ENCODE measurements at regions not wholly inside any gene's neighbourhood (a gene's known extent, or its start where the extent isn't known, plus 50 kb on each side); places are given as distances from the start of the nearest gene placed in this dataset.
"Not testable (repeated sequence)": the region's sequence is repeated elsewhere in the genome, so short reads cannot be mapped to it uniquely, and the experiment has no call there.

DNA sequence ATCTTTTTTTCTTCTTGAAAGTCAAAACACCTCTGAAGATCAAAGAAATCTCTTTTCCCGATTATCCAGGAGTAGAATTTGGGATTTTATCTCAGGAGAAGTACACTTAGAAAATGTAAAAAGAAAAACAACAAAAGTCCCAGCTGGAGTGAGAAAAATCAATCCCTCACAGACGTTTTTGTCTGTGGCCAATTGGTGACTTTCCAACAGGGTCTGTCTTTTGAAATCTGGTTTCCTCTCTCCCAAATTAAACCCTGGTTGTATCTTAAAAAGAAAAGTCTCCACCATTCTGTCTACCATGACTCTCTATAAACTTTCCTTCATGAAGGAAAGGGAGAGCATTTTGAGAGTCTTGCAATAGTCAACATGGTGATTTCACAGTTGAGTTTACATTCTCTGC, 88.1 kb downstream of the DACT1 start:
- in situ Hi-C loops (cut with MboI; ENCODE audit: low sequenced_read_pairs) = no loop called here

DNA sequence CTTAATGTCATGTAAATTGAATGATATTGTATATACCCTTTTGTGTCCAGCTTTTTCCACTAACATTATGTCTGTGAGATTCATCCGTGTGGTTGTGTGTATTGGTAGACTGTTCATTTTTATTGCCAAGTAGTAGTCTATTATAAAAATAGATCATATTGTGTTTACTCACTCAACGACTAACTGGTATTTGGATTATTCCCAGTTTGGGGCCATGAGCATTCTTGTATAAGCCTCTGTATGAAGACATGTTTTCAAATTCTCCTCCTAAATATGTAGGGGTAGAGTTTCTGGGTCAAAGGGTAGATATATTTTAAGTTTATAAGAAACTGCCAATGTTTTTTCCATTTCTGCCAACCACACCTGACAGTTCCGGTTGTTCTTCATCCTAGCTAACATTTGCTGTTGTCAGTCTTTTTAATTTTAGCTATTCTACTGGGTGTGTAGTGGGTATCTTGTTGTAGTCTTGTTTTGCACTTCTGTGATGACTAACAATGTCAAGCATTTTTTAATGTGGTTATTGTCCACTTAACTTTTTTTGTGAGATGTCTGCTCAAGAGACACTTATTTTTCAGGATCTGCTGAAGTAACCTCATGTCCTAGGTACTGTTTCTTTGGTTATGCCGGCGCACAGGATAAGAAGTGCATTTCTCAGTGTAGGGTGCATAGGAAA, 93.2 kb downstream of the DACT1 start:
- in situ Hi-C loops (cut with MboI; ENCODE audit: low sequenced_read_pairs) = no loop called here

DNA sequence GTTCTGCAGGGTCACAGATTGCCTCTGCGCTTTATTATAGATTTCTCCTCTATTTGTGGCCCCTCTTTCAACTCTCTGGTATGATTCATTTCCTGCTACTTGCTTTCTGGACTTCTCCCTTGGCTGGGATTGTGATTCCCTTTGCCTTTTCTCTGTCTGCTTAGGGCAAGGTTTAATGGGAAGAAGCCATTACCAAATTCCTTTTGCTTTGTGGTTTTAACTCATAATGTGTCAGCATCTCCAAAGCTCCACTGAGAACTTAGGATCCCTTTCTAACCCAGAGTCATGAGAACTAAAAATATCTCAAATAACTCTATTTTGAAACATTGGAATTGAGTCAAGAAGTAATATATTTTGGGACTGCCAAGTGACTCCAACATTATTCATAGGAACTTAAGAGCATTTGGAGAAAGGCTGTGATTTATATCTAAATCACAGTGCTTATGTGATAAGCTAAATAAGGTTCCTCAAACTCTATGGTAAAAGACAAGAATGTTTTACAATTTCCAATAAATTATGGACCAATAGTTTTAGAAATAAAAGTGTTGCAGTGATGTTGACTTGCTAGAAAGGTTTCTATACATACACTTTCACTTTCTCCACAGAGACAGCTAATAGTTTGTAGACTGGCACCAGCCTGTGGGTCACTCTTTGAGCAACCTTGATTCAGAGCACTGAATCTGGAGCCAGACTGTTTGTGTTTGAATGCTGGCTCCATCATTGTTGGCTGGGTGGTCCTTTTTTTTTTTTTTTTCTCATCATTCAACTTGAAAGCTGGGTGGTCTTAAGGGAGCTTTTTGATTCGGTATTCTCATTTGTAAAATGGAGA, 93.9 kb downstream of the DACT1 start:
- in situ Hi-C loops (cut with MboI; ENCODE audit: low sequenced_read_pairs) = no loop called here

DNA sequence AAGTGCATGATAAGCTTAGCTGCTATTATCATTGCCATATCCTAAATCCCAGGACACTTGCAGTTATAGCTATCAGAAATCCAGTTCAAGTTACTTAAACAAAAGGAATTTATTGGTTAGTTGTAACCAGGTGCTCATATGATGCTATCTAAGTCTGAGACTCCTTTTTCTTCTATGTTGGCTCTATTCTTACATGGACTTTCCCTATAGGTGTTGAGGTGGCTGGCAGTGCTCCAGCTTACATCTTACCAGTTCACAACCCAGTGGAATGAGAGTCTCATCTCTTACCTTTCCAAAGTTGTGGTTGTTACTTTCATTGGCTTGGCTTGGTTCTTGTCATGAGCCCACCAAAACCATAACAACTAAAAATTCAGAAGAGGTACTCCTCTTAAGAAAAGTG, 94.6 kb downstream of the DACT1 start:
- in situ Hi-C loops (cut with MboI; ENCODE audit: low sequenced_read_pairs) = no loop called here

DNA sequence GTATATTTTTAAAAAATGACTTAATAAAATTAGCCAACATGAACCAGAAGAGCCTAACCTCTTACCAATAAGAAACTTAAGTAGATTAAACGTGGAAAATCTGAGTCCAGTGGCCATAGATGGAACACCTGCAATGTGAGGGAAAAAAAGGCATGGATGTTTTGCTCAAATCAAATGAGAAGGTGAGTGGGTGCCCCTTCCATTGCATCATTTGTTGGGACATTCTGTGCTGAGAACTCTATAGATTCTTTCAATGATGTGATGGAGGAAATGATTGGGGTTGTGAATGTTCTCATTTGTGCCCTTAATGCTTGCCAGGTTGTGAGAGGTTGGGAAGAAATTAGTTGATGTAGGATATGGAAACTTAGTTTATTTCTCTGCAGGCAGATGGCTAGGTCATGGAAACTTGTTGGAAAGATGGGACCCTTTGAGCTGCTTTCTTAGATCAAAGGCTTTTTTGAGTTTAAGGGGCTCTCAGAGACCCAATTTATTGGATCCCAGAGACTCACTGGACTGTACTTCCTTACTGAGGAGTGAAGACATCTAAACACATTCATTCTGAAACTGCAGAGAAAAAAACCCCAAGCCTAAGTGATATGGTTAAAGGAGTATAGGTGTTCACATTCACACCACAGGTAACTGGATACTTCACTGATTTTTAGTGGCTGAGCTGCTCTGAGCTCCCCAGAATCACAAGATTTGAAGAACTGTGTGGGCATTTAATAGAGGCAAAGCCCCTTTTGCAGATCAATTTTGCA, 95.9 kb downstream of the DACT1 start:
- in situ Hi-C loops (cut with MboI; ENCODE audit: low sequenced_read_pairs) = no loop called here

DNA sequence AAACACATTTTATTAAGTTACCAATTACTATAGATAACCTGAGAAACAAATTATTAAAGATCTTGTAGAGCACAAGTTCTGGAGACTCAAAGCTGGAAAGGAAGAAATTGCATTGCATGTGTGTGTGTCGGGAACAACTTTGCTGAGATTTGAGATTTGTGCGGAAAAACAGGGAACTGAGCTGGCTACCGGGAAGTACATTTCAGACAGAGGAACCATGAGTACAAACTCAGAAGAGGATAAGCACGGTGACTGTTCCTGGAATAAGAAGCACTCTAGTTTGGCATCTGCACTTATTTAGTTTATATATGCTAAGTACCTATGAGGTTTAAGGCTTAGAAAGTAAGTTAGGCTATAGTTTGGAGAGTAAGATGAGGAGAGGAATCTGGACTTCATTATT, 97.8 kb downstream of the DACT1 start:
- in situ Hi-C loops (cut with MboI; ENCODE audit: low sequenced_read_pairs) = no loop called here

DNA sequence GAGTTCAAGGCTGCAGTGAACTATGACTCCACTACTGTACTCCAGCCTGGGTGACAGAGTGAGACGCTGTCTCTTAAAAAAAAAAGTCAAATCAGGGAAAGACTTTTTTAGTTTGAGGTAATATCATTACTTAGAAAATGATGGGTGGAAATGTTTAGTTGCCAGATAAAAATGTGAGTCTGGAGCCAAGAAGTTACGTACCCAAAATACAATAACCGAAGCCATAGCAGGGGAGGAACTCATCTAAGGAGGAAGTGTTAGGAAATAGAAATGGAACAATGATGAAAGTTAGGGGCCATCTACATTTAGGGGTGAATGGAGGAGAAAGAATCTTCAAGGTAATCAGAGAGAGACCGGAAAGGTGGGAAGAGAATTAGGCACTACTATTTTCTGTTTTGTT, 98.8 kb downstream of the DACT1 start:
- in situ Hi-C loops (cut with MboI; ENCODE audit: low sequenced_read_pairs) = no loop called here

DNA sequence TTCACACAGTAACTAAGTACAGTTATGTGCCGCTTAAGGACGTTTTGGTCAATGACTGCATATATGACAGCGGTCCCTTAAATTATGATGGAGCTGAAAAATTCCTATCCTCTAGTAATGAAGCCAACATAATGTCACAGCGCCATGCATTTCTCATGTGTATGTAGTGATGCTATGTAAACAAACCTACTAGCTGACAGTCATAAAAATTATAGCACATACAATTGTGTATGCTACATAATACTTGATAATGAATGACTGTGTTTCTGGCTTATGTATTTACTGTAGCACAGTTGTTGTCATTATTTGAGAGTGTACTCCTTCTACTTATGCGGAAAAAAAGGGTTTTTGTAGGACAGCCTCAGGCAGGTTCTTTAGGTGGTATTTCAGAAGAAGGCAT, 99.7 kb downstream of the DACT1 start:
- in situ Hi-C loops (cut with MboI; ENCODE audit: low sequenced_read_pairs) = no loop called here

DNA sequence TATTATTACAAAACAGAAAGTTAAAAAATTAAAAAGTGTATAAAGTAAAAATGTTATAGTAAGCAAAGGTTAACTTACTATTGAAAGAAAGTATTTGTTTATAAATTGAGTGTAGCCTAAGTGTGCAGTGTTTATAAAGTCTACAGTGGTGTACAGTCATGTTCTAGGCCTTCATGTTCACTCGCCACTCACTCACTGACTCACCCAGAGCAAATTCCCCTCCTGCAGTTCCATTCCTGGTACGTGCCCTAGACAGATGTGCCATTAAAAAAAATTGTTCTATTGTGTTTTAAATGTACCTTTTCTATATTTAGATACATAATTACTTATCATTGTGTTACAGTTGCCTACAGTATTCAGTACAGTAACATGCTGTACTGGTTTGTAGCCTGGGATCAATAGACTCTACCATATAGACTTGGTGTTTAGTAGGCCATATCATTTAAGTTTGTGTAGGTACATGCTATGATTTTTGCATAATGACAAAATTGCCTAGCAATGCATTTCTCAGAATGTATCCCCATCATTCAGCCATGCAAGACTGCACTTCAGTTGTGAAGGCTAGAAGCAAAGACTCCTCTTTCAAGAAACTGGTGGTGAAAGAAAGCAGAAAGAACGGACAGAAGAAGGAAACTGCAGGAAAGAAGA, 100.6 kb downstream of the DACT1 start:
- in situ Hi-C loops (cut with MboI; ENCODE audit: low sequenced_read_pairs) = no loop called here

DNA sequence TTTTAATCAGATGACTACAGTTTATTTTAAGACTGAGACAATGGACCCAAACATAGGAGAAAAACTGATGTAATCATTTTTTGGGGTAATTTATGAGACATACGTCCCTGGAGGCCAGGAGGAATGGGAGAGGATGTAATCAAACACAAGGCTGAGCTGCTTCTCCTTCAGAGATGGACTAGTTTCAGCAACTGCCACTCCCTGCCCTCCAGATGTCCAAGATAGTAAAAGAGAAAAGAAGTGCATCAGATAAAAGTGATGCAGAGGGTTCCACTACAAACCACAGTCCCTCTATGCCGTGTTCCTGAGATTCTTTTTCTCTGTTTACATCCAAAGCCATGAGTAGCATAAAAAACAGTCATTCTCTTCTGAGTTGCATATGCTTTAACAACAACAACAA, 101.1 kb downstream of the DACT1 start:
- in situ Hi-C loops (cut with MboI; ENCODE audit: low sequenced_read_pairs) = no loop called here

DNA sequence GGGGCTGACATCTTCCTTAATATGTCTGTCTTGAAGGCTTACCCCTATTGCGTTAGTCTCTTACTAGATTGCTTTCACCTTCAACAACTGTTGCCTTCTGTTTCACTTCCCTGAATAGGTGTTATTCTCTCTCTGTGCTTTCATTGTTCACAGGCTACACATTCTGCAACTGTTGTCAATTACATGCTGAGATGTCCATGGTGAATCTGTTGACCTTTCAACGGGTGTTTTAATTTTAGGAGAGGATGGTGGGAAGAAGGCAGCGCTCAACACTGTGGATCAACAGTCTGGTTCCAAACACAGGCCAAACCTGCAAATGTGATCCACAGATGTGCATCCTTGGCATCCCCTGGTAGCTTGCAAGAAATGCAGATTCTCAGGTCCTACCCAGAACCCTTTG, 101.9 kb downstream of the DACT1 start:
- in situ Hi-C loops (cut with MboI; ENCODE audit: low sequenced_read_pairs) = no loop called here

DNA sequence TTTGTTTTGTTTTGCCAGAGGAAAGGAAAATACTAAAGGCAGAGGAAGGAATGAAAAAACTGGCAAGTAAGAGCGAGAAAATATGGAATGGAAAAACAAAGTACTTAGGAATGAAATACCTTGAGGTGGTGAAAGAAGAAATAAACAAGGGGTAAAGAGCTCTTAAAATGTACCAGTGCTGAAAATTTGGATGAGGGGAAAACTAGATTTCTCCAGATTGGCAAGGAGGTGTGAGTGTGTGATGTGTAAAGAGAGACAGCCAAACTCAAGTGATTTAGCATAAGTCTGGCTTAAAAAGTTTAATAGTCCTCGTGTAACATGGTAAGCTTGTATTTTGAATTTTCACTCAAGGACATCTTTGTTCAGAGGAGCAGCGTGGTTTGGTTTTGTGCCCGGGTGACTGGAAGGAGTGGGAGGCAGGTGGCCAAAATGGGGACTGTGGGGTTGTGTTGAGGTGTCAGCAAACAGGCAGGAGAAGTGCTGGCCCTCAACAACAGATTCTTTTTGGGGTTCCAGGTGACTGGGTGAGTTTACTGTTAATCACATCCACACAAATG, 102.7 kb downstream of the DACT1 start:
- in situ Hi-C loops (cut with MboI; ENCODE audit: low sequenced_read_pairs) = no loop called here

DNA sequence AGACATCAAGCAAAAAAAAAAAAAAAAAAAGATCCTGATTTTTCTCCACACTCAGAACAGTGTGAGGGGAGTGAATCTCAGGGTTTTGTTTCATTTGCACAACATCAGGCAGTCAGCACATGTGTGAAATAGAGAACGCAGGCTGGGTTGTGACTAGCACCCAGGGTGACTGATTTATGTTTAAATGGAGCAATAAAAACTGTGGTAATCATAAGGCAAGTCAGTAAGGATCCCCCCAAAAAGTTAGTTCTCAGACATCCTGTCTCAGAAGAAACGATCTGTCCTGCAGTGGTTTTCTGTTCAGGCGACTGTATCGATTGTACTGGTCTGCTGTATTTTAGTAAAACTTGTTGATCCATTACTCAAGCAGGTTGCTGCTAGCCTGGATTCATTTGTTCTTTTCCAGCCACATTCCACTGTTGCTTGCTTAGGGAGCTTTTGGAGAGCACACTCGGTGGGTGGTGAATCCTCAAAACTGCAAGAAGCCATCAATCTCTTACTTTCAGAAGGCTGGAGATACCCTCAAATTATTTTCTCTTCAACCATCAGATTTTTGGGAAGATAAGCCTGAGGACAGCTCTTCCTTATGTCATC, 107.1 kb downstream of the DACT1 start:
- in situ Hi-C loops (cut with MboI; ENCODE audit: low sequenced_read_pairs) = no loop called here

DNA sequence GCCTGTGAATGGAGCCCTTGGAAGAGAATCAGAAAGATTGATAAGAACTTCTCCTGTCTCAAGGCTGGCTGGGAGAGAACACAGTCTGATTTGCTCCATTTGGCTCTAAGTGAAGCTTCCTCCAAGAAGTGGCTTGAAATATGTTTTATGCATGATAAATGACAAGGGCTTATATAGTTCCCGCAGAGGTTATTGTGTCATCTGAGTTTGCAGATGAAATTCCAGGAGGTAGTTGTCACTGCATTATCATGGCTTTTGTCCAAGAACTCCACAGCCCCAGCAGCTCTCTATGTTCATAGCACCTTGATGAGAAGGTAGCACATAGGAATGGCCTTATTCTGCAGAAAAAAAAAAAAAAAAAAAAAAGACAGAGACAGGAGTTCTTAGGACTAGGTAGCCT, 108.5 kb downstream of the DACT1 start:
- in situ Hi-C loops (cut with MboI; ENCODE audit: low sequenced_read_pairs) = no loop called here

DNA sequence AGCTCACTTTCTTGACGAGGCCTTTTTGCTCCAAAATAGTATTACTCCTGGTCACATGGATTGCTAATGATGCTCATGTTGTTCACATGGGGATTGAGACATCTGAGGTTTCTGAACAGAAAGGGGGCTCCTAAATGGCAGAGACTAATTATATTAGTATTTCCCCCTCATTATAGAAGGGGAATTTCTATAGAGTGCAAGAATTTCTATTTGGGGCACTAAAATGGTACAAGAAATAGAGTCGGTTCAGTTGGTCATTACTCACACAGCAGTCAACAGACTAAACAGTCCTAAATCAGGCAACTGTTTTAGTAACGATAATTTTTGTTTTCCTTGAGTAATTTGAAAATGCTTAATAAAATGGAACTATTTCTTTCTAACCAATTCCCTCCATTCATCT, 108.9 kb downstream of the DACT1 start:
- in situ Hi-C loops (cut with MboI; ENCODE audit: low sequenced_read_pairs) = no loop called here

DNA sequence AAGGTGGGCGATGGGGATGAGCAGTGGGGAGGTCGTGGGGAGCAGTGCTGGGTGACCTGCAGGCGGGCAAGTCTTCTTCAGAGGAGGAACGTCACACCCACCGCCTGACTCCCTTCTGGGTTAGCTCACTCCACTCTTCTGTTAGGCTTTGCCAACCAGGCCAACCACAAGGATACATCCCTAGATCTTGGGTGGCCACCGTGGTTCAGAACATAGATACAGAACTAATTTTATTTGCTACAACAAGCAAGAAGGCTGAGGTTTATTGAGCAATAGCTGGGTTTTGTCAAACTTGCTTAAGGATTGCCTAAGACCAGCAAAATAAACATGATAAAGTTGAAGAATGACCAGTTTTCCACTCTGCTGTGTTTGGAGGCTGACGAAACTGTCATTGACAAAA, 109.4 kb downstream of the DACT1 start:
- in situ Hi-C loops (cut with MboI; ENCODE audit: low sequenced_read_pairs) = no loop called here

DNA sequence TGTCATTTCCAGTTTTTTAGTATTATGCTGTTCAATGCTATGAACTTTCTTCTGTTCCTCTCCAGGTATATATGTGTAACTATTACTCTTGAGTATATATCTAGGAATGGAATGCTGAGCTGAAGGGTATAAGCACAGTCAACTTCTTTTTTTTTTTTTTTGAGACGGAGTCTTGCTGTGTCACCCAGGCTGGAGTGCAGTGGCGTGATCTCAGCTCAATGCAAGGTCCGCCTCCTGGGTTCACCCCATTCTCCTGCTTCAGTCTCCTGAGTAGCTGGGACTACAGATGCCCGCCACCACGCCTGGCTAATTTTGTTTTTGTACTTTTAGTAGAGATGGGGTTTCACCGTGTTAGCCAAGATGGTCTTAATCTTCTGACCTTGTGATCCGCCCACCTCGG, 110.5 kb downstream of the DACT1 start:
- in situ Hi-C loops (cut with MboI; ENCODE audit: low sequenced_read_pairs) = not testable (repeated sequence)

DNA sequence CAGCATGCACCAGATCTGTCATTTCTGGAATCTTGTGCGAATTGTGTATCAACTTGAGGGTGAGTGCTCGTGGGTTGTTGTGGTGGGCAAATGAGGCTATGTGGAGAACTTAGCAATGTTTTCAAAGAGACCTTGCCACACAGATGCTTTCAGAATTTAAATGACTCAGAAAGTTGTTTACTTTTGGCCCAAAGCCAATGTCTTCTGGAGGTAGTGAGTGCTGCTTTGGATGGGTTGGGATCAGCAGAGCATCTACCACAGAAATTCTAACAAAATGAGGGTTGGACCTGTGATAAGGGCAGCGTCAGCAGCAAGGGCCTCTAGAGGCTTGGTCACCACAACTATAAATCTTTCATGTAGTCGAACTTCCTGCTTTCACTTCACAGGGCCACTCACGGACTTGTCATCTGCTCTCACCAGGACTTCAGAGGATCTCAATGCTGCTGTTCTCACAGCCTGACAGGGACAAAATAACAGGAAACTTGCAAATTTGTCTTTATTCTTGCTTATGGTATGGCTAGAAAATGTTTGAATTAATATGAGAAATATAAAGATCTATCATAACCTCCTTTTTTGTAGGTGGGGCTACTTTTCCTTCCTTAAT, 111.4 kb downstream of the DACT1 start:
- in situ Hi-C loops (cut with MboI; ENCODE audit: low sequenced_read_pairs) = no loop called here

DNA sequence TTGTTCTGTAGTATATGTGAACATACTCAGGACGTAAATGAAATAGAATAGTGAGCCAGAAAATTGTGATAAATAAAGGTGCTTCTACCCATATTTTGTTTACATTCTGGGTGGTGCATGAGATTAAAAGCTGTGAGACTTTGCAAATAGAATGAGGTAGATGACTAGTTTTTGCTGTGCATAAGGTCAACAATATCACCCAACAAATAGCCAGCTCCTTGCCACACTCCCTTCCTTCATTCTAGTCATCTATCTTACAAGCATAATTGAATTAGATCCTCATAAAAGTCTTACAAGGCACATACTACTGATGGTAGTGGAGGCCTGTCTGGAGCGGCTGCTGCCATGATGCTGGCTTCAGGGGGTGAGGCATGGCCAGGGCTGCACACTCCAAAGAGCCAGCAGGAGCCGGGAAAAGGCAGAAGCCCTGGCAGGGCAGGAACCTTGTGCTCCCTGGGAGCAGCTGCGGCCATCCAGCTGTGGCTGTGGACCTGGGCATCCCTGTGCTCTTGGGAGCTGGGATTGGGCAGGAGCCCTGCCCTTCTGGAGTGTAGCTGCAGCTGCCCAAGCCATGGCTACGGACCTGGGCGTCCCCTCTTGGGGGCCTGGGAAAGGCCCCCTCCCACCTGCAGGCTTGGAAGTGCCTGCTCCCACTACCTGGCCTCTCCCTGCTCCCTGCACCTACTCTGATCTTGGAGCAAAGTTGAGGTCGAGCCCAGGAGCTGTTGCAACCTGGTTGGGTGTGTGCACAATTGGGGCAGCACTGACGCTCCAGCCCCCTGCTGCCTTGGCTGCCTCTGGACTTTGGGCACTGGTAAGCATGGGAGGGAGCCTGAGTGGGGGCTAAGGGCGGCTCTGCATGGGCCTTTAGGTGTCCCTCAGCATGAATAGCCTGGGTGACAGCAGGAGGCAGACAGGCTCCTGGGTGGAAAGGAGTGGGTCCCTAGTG, 112.8 kb downstream of the DACT1 start:
- in situ Hi-C loops (cut with MboI; ENCODE audit: low sequenced_read_pairs) = no loop called here
